HG03135 (cell line): ENCODE measurements at regions not wholly inside any gene's neighbourhood (a gene's known extent, or its start where the extent isn't known, plus 50 kb on each side); places are given as distances from the start of the nearest gene placed in this dataset.
"Not testable (repeated sequence)": the region's sequence is repeated elsewhere in the genome, so short reads cannot be mapped to it uniquely, and the experiment has no call there.

Experiments
- ATAC-seq: cut with Tn5 transposase; IDR thresholded peaks from one replicate; pipeline ENCODE4 v1.9.1; 2021; ENCODE audit warnings: mild to moderate bottlenecking, moderate library complexity; ENCODE audit not compliant: unreplicated experiment

GRCh38 chr3:110293660-110294059 is 778.0 kb upstream of the NECTIN3 start:
- ATAC-seq = no peak

GRCh38 chr3:110296885-110297284 is 774.7 kb upstream of the NECTIN3 start:
- no peak for ATAC-seq

- ATAC-seq = no peak
These were observed 769.8 kb upstream of the NECTIN3 start for GRCh38 chr3:110301781-110302180.

- no peak for ATAC-seq
These were observed 764.4 kb upstream of the NECTIN3 start for GRCh38 chr3:110307065-110307809.

- ATAC-seq = no peak
These were observed 760.1 kb upstream of the NECTIN3 start for GRCh38 chr3:110311541-110311940.

- ATAC-seq = peak; percentile 92
These were observed 757.0 kb upstream of the NECTIN3 start for GRCh38 chr3:110314512-110315114.

- ATAC-seq = no peak
These were observed 753.5 kb upstream of the NECTIN3 start for GRCh38 chr3:110318108-110318507.

GRCh38 chr3:110323349-110323748 is 748.3 kb upstream of the NECTIN3 start:
- no peak for ATAC-seq

GRCh38 chr3:110324171-110324705 is 747.4 kb upstream of the NECTIN3 start:
- ATAC-seq = no peak

- no peak for ATAC-seq
These were observed 743.7 kb upstream of the NECTIN3 start for GRCh38 chr3:110327870-110328269.

GRCh38 chr3:110331562-110331961 is 740.1 kb upstream of the NECTIN3 start:
- ATAC-seq = not testable (repeated sequence)

GRCh38 chr3:110332629-110333028 is 739.0 kb upstream of the NECTIN3 start:
- no peak for ATAC-seq

GRCh38 chr3:110341047-110341446 is 730.6 kb upstream of the NECTIN3 start:
- ATAC-seq = no peak

GRCh38 chr3:110343376-110343775 is 728.2 kb upstream of the NECTIN3 start:
- no peak for ATAC-seq

GRCh38 chr3:110343945-110344344 is 727.7 kb upstream of the NECTIN3 start:
- ATAC-seq = peak; percentile 90

- ATAC-seq = peak; percentile 12
These were observed 727.1 kb upstream of the NECTIN3 start for GRCh38 chr3:110344487-110344886.

- peak; percentile 34 for ATAC-seq
These were observed 726.5 kb upstream of the NECTIN3 start for GRCh38 chr3:110344897-110345767.

GRCh38 chr3:110349295-110349694 is 722.3 kb upstream of the NECTIN3 start:
- no peak for ATAC-seq

- ATAC-seq = no peak
These were observed 718.6 kb upstream of the NECTIN3 start for GRCh38 chr3:110352841-110353604.

GRCh38 chr3:110362751-110363150 is 708.9 kb upstream of the NECTIN3 start:
- no peak for ATAC-seq

GRCh38 chr3:110367289-110367688 is 704.3 kb upstream of the NECTIN3 start:
- not testable (repeated sequence) for ATAC-seq
